ENCODE measurements at regions not wholly inside any gene's neighbourhood (a gene's known extent, or its start where the extent isn't known, plus 50 kb on each side); places are given as distances from the start of the nearest gene placed in this dataset.

- TF ChIP-seq POLR2A (IDR thresholded peaks at IDR 0.05) (no peak), CTCF (IDR thresholded peaks at IDR 0.05) (no peak)
Observed at GRCh38 chr1:239126884-239127283, 259.5 kb upstream of the CHRM3 start.

Data from sigmoid colon (tissue), 3 donors.